Thyroid gland (tissue), 4 donors: ENCODE measurements at regions not wholly inside any gene's neighbourhood (a gene's known extent, or its start where the extent isn't known, plus 50 kb on each side); places are given as distances from the start of the nearest gene placed in this dataset.

Experiments used
- DNase-seq, 2 donors: peaks; one replicate each; pipeline ENCODE4 v3.0.0-alpha.2; 2019
- H3K27ac ChIP-seq, 3 donors: fragments of 200-600 bp; sonication (generic); 1 replicate in 2 of 3; 2 replicates in 1 of 3; pipeline ENCODE4 v1.5.1; 2016 to 2019; ENCODE audit warnings: mild to moderate bottlenecking in 1 of 3, moderate library complexity in 1 of 3
- H3K27me3 ChIP-seq: fragments of 200-600 bp; sonication (generic); one replicate; pipeline ENCODE4 v1.5.1; 2019
- H3K36me3 ChIP-seq, 2 donors: fragments of 200-600 bp; sonication (generic); one replicate each; pipeline ENCODE4 v1.5.1; 2016 to 2019
- H3K4me1 ChIP-seq, 2 donors: fragments of 200-600 bp; sonication (generic); one replicate each; pipeline ENCODE4 v1.5.1; 2017 to 2019
- H3K4me3 ChIP-seq, 3 donors: fragments of 200-600 bp; sonication (generic); replicated peaks in 1 of 3; 1 replicate in 2 of 3; 2 replicates in 1 of 3; pipeline ENCODE4 v1.5.1; 2016; ENCODE audit warnings: mild to moderate bottlenecking in 1 of 3
- H3K9me3 ChIP-seq: fragments of 200-600 bp; sonication (generic); one replicate; pipeline ENCODE4 v1.5.1; 2017
- POLR2A ChIP-seq, 2 donors: fragments of 450-650 bp; IDR thresholded peaks; one replicate each; pipeline ENCODE4 v1.6.1; 2017; ENCODE audit warnings: antibody characterized with exemption in 2 of 2, mild to moderate bottlenecking in 2 of 2, moderate library complexity in 1 of 2
- WGBS, 2 donors: methylation state at CpG; one replicate each; pipeline ENCODE4 v1.1.5; 2017; 5-methylcytosine and 5-hydroxymethylcytosine counted together
- intact Hi-C: fragments of 100-400 bp; cut with DNase I; formaldehyde crosslinking; loops from one replicate; pipeline ENCODE4 v1.15.1; 2023
- TF ChIP-seq, protein P1 (sequence below), 6 experiments: fragments of 200-600 bp in 3 of 6; fragments of 450-650 bp in 3 of 6; sonication (generic) in 3 of 6; IDR thresholded peaks; one replicate each; pipeline ENCODE4 v1.5.1; 2016 to 2019; ENCODE audit warnings: antibody characterized with exemption in 6 of 6, mild to moderate bottlenecking in 2 of 6, inconsistent platforms in 1 of 6, moderate library complexity in 1 of 6

GRCh38 chr1:88394958-88395357, 289.1 kb upstream of the PKN2 start:
- H3K27ac ChIP-seq = no peak overlapping the region
- no peaks in the 10 kb centered on the region for H3K4me1 ChIP-seq
- intact Hi-C loops = no loop called here
- no peaks in the 10 kb centered on the region for H3K36me3 ChIP-seq
- H3K27me3 ChIP-seq = no peaks in the 10 kb centered on the region
- no peaks in the 10 kb centered on the region for H3K9me3 ChIP-seq
- whole genome bisulfite sequencing, 2 donors = 75 to 76% methylated on average over 2 of the region's 2 CpGs
- DNase-seq = no peak
- no peak for TF ChIP-seq POLR2A (IDR thresholded peaks at IDR 0.05)
- TF ChIP-seq, protein P1, sequence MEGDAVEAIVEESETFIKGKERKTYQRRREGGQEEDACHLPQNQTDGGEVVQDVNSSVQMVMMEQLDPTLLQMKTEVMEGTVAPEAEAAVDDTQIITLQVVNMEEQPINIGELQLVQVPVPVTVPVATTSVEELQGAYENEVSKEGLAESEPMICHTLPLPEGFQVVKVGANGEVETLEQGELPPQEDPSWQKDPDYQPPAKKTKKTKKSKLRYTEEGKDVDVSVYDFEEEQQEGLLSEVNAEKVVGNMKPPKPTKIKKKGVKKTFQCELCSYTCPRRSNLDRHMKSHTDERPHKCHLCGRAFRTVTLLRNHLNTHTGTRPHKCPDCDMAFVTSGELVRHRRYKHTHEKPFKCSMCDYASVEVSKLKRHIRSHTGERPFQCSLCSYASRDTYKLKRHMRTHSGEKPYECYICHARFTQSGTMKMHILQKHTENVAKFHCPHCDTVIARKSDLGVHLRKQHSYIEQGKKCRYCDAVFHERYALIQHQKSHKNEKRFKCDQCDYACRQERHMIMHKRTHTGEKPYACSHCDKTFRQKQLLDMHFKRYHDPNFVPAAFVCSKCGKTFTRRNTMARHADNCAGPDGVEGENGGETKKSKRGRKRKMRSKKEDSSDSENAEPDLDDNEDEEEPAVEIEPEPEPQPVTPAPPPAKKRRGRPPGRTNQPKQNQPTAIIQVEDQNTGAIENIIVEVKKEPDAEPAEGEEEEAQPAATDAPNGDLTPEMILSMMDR (IDR thresholded peaks at IDR 0.05) = no peak
- H3K4me3 ChIP-seq = no peak overlapping the region

- Histone ChIP-seq H3K9me3 (no peaks in the 10 kb centered on the region), H3K36me3 (no peaks in the 10 kb centered on the region), H3K27me3 (no peaks in the 10 kb centered on the region), H3K27ac (no peak overlapping the region), H3K4me1 (no peaks in the 10 kb centered on the region), H3K4me3 (no peak overlapping the region)
- no peak for DNase-seq
- intact Hi-C loops = no loop called here
- TF ChIP-seq, protein P1 (IDR thresholded peaks at IDR 0.05) = no peak
Observed at GRCh38 chr1:88398338-88398737, 285.7 kb upstream of the PKN2 start.

DNA sequence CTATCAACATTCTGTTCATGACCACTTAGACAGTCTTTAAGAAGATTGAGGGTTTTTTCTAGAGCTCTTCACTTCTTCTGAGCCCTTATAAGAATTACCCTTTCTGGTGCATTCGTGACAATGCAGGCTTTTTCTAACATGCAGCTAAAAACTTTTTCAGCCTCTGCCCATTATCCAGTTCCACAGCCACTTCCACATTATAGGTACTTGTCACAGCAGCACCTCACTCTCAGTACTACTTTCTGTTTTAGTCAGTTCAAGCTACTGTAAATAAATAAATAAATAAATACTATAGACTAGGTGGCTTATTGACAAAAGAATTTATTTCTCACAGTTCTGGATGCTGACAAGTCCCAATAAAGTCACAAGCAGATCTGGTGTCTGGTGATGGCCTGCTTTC, 284.4 kb upstream of the PKN2 start:
- WGBS, 2 donors = 66% methylated on average over 1 of the region's 1 CpG
- no peaks in the 10 kb centered on the region for H3K36me3 ChIP-seq
- TF ChIP-seq, protein P1 (IDR thresholded peaks at IDR 0.05) = no peak
- TF ChIP-seq POLR2A (IDR thresholded peaks at IDR 0.05) = no peak
- H3K4me3 ChIP-seq = no peak overlapping the region
- DNase-seq = no peak
- H3K4me1 ChIP-seq = no peaks in the 10 kb centered on the region
- no peak overlapping the region for H3K27ac ChIP-seq
- intact Hi-C loops = no loop called here
- no peaks in the 10 kb centered on the region for H3K9me3 ChIP-seq
- H3K27me3 ChIP-seq = no peaks in the 10 kb centered on the region

GRCh38 chr1:88401313-88401712, 282.8 kb upstream of the PKN2 start:
- Histone ChIP-seq H3K27me3 (no peaks in the 10 kb centered on the region), H3K4me1 (no peaks in the 10 kb centered on the region), H3K36me3 (no peaks in the 10 kb centered on the region), H3K4me3 (no peak overlapping the region), H3K27ac (no peak overlapping the region), H3K9me3 (no peaks in the 10 kb centered on the region)
- DNase-seq = no peak
- WGBS, 2 donors = 75 to 82% methylated on average over 1 of the region's 1 CpG
- no peak for TF ChIP-seq POLR2A (IDR thresholded peaks at IDR 0.05)
- TF ChIP-seq, protein P1 (IDR thresholded peaks at IDR 0.05) = no peak
- intact Hi-C loops = no loop called here

DNA sequence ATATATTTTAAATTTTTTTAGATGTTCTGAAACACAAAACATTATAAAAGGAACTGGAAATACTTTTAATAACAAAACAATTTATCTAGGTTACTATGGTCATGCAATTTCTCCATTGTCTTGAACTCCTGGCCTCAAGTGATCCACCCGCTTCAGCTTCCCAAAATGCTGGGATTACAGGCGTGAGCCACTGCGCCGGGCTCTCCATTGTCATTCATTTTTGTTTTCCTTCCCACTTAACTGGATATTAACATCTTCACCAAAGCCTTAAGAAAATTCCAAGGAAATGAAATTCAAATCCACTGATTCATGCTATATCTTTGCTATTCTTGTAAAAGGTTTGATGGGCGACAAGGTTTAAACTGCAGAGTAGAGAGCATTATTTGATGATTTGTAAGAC, 279.5 kb upstream of the PKN2 start:
- no peak for TF ChIP-seq POLR2A (IDR thresholded peaks at IDR 0.05)
- TF ChIP-seq, protein P1 (IDR thresholded peaks at IDR 0.05) = no peak
- H3K4me3 ChIP-seq = no peak overlapping the region
- H3K4me1 ChIP-seq = no peaks in the 10 kb centered on the region
- no peaks in the 10 kb centered on the region for H3K9me3 ChIP-seq
- 77 to 82% methylated on average over 5 of the region's 5 CpGs for WGBS, 2 donors
- intact Hi-C loops = no loop called here
- H3K27ac ChIP-seq = no peak overlapping the region
- no peaks in the 10 kb centered on the region for H3K27me3 ChIP-seq
- H3K36me3 ChIP-seq = no peaks in the 10 kb centered on the region
- no peak for DNase-seq
